ENCODE measurements at regions not wholly inside any gene's neighbourhood (a gene's known extent, or its start where the extent isn't known, plus 50 kb on each side); places are given as distances from the start of the nearest gene placed in this dataset.
"Not testable (repeated sequence)": the region's sequence is repeated elsewhere in the genome, so short reads cannot be mapped to it uniquely, and the experiment has no call there.

DNA sequence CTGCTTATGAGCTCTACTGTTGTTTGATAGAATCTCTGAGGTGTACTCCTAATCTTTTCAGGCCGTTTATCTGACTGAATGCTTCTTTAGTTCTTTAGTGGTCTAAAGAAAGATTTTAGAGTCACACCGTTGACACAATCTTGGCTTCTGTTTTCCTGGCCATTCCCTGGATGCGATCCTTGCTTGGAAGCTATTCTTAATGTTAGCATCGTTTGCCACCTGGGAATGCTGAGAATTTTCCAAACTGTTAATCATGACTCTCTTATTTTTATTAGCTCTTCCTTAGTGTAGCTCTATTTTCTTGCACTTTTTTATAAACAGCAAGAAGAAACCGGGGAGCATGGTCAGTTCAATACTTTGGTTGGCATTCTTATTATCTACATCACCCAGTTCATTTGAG is 281.0 kb upstream of the PCDH20 start:
- DNase-seq (ENCODE audit: low read depth in 3 of 3) = no peak

DNA sequence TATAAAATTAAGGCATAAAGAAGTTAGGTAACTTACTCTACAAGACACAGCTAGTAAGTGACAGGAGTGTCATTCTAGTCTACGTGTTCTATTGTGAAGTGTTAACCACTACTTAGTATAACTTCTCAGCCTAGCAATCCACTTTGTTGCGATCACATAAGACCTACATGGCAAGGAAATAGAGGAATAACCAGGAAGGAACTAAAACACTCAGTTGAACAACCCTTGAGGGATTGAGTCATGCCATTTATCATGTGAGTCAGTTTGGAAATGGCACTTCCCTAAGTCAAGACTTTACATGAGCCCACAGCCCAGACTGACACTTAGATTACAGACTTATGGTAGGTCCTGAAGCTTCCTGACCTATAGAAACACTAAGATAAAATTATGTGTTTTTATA is 279.5 kb upstream of the PCDH20 start:
- DNase-seq (ENCODE audit: low read depth in 3 of 3) = no peak

DNA sequence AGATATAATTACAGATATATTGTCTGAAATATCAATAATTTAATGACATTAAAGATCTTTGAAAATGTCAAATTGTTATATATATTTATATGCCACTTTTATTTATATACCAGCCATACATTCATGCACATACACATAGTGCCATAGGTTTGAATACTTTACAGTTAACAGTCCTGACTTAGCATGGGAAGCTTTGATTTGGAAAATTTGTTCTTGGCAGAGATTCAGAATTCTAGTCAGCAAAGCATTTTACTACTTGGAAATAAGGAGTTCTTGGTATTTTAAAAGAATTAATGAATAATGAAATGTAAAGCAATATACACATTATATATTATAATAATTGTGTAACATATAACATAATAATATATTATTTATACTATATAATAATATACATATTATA is 277.0 kb upstream of the PCDH20 start:
- DNase-seq (ENCODE audit: low read depth in 3 of 3) = no peak

GRCh38 chr13:61685682-61686012 is 270.0 kb upstream of the PCDH20 start:
- DNase-seq (ENCODE audit: low read depth in 3 of 3) = no peak

GRCh38 chr13:61684976-61685681 is 269.5 kb upstream of the PCDH20 start:
- no peak for DNase-seq (ENCODE audit: low read depth in 3 of 3)

DNA sequence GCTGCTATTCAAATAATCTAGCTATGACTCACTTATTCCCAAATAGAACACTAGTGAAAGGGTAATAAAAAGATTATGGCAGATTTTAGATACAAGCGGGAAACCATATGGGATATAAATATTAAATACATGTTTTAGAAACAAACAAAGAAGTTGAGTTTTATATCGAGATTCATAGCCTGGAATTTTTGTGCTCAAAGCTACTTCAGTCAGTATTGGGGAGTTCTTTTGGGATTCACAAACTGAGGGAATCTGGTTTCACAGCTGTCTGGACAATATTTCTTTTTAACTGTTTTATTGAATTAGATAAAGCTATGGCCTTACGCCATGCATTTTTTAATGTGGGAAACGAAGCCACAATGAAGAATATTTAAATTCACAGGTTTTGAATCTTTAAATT is 257.1 kb upstream of the PCDH20 start:
- no peak for DNase-seq (ENCODE audit: low read depth in 3 of 3)

- DNase-seq (ENCODE audit: low read depth in 3 of 3) = no peak
These were observed 254.9 kb upstream of the PCDH20 start for GRCh38 chr13:61670384-61671161.

DNA sequence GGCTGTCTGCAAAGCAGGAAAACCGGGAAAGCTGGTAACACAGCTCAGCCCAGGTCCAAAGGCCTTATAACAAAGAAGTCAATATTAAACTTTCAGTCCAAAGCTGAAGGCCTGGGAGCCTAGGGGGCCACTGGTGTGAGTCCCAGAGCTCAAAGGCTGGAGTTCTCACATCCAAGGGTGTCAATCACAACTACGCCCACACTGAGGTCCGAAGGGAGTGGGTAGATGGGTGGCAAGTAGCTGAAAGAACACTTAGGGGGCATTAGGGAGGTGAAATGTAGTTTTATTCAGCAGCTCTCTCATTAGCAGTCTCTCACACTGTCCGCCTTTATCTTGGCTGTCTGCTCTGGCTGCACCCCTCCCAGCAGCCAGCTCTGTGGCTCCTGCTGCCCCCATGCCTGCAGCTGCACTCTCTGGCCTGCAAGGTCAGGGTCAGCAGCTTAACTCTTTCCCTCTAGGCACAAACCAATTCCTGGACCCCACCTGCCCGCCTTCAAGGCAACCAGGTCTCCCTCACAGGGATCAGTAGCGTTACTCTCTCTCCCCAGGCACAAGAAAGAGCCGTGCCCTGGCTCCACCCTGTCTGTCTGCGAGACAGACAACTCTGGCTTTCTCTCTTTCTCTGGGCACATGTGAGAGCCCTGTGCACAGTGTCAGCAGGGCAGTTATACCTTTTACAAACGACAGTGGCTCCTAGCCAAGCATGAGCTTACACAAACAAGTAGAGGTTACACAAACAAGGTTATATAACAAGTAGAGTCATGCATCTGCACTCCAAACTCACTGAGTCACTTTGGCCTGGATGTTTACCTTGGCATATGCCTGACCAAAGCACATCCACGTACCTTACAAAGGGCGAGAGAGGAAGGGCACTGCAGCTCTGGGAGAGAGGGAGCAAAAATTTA is 249.4 kb upstream of the PCDH20 start:
- DNase-seq (ENCODE audit: low read depth in 3 of 3) = no peak

DNA sequence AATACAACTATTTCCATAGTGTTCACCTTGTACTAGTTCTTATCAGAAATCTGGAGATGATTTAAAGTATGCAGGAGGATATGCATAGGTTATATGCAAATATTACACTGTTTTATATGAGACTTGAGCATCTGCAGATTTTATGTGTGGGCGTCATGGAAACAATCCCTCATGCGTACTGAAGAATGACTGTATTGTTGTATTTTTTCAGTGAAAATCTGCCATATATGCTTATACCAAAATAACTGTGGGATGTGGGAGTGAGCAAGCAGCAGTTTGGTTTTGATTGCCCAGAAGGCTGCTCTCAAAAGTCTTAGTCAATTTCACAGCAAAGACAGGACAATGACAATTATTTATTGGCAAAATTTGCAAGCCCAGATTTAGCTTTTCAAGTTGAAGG is 238.8 kb upstream of the PCDH20 start:
- no peak for DNase-seq (ENCODE audit: low read depth in 3 of 3)

DNA sequence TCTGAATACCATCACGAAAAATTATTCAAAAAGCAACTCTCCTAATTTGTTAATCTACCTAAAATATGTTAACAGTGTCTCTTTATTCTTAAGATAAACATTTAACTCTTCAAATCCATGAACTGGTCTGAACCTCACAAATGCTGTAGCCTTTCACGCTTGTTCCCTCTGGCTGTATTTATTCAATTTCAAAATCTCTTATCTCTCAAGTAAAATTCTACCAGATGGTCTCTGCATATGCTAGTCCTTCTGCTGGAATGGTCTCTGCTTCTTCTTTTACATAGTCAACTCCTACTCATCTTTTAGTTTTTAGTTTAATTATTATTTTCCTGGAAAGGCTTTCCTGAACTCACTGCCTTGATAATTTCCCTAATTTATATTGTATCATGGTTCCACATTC is 232.9 kb upstream of the PCDH20 start:
- no peak for DNase-seq (ENCODE audit: low read depth in 3 of 3)

- no peak for DNase-seq (ENCODE audit: low read depth in 3 of 3)
These were observed 196.5 kb upstream of the PCDH20 start for GRCh38 chr13:61612192-61612591.

DNA sequence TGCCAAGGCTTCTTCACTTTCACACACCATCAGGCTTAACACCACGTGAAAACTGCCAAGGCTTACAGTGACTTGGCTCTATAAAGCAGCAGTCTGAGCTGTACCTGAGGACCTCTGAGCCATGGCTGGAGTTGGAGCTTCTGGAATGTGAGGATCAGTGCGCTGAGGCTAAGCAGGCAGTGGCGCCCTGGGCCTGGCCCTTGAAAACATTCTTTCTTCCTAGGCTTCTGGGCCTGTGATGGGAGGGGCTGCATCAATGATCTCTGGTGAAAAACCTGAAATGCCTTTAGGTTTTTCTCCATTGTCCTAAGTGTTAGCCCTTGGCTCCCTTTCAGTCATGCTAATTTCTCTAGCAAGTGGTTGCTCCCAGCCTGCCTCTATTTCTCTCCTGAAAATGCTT is 192.5 kb upstream of the PCDH20 start:
- DNase-seq (ENCODE audit: low read depth in 3 of 3) = no peak

GRCh38 chr13:61600360-61601033 is 184.8 kb upstream of the PCDH20 start:
- no peak for DNase-seq (ENCODE audit: low read depth in 3 of 3)

DNA sequence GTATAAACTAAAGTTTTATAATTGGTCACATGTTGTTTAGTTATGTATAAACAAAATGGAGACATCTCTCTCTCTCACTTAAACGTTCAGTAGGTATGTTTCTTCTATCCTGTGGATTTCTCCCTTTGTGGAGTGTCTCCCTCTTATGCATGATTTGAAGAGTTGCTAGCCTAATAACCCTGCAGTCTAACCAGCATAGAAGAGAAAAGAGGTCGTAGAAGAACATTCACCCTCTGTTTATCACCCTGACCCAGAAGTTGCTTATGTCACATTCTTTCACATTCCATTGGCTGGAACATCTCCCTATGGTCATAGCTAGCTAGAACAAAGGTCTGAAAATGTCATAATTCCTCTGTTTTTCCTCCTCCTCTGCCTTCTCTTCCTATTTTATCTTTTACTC is 176.8 kb upstream of the PCDH20 start:
- no peak for DNase-seq (ENCODE audit: low read depth in 3 of 3)

DNA sequence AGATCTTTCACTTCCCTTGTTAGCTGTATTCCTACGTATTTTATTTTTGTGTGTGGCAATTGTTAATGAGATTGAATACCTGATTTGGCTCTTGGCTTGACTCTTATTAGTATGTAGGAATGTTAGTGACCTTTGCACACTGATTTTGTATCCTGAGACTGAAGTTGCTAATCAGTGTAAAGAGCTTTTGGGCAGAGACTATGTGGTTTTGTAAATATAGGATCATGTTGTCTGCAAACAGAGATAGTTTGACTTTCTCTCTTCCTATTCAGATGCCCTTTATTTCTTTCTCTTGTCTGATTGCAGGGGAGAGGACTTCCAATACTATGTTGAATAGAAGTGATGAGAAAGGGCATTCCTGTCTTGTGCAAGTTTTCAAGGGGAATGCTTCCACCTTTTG is 160.3 kb upstream of the PCDH20 start:
- no peak for DNase-seq (ENCODE audit: low read depth in 3 of 3)

- no peak for DNase-seq (ENCODE audit: low read depth in 3 of 3)
These were observed 148.0 kb upstream of the PCDH20 start for GRCh38 chr13:61563645-61564044.

GRCh38 chr13:61546911-61547310 is 131.3 kb upstream of the PCDH20 start:
- DNase-seq (ENCODE audit: low read depth in 3 of 3) = no peak

DNA sequence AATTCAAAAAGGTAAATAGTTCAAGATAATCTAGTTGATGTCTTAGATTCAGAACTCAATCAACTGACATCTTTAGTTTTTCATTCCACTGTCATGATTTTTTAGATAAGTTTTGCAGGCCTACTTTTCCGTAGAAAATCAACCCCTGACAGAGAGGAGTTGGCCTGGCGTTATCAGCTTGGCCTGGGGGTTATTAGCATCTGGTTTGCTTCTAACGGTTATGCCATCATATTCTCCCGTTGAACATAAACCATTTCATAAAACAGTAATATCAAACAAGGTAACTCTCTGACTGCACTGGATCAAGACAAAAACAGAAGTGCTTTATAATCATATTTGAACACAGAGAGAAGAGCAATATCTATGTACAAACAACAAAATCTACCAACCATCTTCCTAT is 130.8 kb upstream of the PCDH20 start:
- DNase-seq (ENCODE audit: low read depth in 3 of 3) = no peak

- DNase-seq (ENCODE audit: low read depth in 3 of 3) = no peak
These were observed 120.8 kb upstream of the PCDH20 start for GRCh38 chr13:61536433-61536832.

GRCh38 chr13:61531383-61532065 is 115.9 kb upstream of the PCDH20 start:
- no peak for DNase-seq (ENCODE audit: low read depth in 3 of 3)

- not testable (repeated sequence) for DNase-seq (ENCODE audit: low read depth in 3 of 3)
These were observed 103.6 kb upstream of the PCDH20 start for GRCh38 chr13:61519214-61519613.
